Hepatocyte (in vitro differentiated cells): ENCODE measurements at regions not wholly inside any gene's neighbourhood (a gene's known extent, or its start where the extent isn't known, plus 50 kb on each side); places are given as distances from the start of the nearest gene placed in this dataset.

Source experiments
- DNase-seq: peaks from one replicate; pipeline ENCODE4 v3.0.0-alpha.2; 2016; ENCODE audit warnings: low spot score
- H2AFZ ChIP-seq: fragments of 200-600 bp; sonication (generic); 2 replicates; pipeline ENCODE4 v1.6.0; 2016; ENCODE audit warnings: antibody characterized with exemption, mild to moderate bottlenecking
- H3K27ac ChIP-seq: fragments of 200-600 bp; sonication (generic); 2 replicates; pipeline ENCODE4 v1.5.1; 2016; ENCODE audit warnings: mild to moderate bottlenecking
- H3K27me3 ChIP-seq: fragments of 200-600 bp; sonication (generic); 2 replicates; pipeline ENCODE4 v1.6.1; 2016
- H3K36me3 ChIP-seq: fragments of 200-600 bp; sonication (generic); replicated peaks from 2 replicates; pipeline ENCODE4 v1.5.1; 2016; ENCODE audit warnings: low read depth; ENCODE audit not compliant: insufficient read depth
- H3K4me1 ChIP-seq: fragments of 200-600 bp; sonication (generic); 2 replicates; pipeline ENCODE4 v1.5.1; 2016; ENCODE audit warnings: mild to moderate bottlenecking, moderate library complexity; ENCODE audit not compliant: insufficient read depth
- H3K4me2 ChIP-seq: fragments of 200-600 bp; sonication (generic); 2 replicates; pipeline ENCODE4 v1.6.0; 2016
- H3K4me3 ChIP-seq: fragments of 200-600 bp; sonication (generic); 2 replicates; pipeline ENCODE4 v1.5.1; 2016; ENCODE audit warnings: mild to moderate bottlenecking
- H3K79me2 ChIP-seq: fragments of 200-600 bp; sonication (generic); 2 replicates; pipeline ENCODE4 v1.6.0; 2017; ENCODE audit warnings: mild to moderate bottlenecking
- H3K9me2 ChIP-seq: fragments of 200-600 bp; sonication (generic); replicated peaks from 2 replicates; pipeline ENCODE4 v1.6.0; 2017; ENCODE audit warnings: mild to moderate bottlenecking; ENCODE audit not compliant: insufficient read depth
- H3K9me3 ChIP-seq: fragments of 200-600 bp; sonication (generic); 2 replicates; pipeline ENCODE4 v1.5.1; 2016; ENCODE audit warnings: low read depth, mild to moderate bottlenecking
- H4K20me1 ChIP-seq: fragments of 200-600 bp; sonication (generic); 2 replicates; pipeline ENCODE4 v1.6.0; 2016; ENCODE audit warnings: mild to moderate bottlenecking; ENCODE audit not compliant: insufficient read depth, poor library complexity, severe bottlenecking
- EZH2 ChIP-seq: fragments of 200-600 bp; sonication (generic); IDR thresholded peaks from 2 replicates; pipeline ENCODE4 v1.6.1; 2016; ENCODE audit warnings: antibody characterized with exemption, mild to moderate bottlenecking, borderline replicate concordance
- EZH2phosphoT487 ChIP-seq: fragments of 200-600 bp; sonication (generic); IDR thresholded peaks from one replicate; pipeline ENCODE4 v1.6.1; 2018; ENCODE audit warnings: antibody characterized with exemption, mild to moderate bottlenecking, low read depth, moderate library complexity; ENCODE audit not compliant: unreplicated experiment, severe bottlenecking
- whole genome bisulfite sequencing: methylation state at CpG from one replicate; pipeline ENCODE4 v1.1.6; 2016; ENCODE audit warnings: low lambda C conversion rate; ENCODE audit errors: missing lambda C conversion rate; 5-methylcytosine and 5-hydroxymethylcytosine counted together
- TF ChIP-seq, protein P1 (sequence below): fragments of 200-600 bp; sonication (generic); IDR thresholded peaks from 2 replicates; pipeline ENCODE4 v1.5.1; 2016; ENCODE audit warnings: antibody characterized with exemption, mild to moderate bottlenecking; ENCODE audit not compliant: poor library complexity

DNA sequence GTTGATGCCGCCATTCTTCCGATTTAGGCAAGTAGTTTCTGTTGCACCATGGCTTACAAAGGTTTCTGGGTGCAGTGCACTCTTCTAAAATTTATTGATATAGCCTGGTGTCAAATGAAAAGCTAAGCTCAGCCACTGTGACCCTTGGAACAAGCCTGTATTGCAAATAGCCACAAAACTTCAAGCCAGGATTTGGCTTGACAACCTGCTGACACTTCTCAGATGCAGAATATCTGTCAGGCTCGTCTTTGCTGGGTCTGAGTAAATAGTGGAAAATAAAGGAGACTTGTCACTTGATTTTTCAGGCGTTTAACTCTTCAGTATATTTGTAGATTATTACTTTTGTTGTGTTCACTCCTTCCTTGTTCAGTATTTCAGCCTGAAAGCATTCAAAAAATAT, 871.8 kb downstream of the OTOL1 start:
- Histone ChIP-seq H3K4me2 (no peak overlapping the region), H3K27me3 (no peaks in the 10 kb centered on the region), H3K79me2 (no peaks in the 10 kb centered on the region), H3K9me2 (no peaks in the 10 kb centered on the region), H3K27ac (no peak overlapping the region), H3K9me3 (no peaks in the 10 kb centered on the region), H3K4me1 (peaks cover 13% of the 10 kb centered on the region), H2AFZ (no peak overlapping the region), H4K20me1 (no peaks in the 10 kb centered on the region), H3K36me3 (no peaks in the 10 kb centered on the region), H3K4me3 (no peak overlapping the region)
- 53% methylated on average over 4 of the region's 4 CpGs for WGBS
- TF ChIP-seq EZH2phosphoT487 = no peak
- no peak for TF ChIP-seq EZH2
- TF ChIP-seq, protein P1, sequence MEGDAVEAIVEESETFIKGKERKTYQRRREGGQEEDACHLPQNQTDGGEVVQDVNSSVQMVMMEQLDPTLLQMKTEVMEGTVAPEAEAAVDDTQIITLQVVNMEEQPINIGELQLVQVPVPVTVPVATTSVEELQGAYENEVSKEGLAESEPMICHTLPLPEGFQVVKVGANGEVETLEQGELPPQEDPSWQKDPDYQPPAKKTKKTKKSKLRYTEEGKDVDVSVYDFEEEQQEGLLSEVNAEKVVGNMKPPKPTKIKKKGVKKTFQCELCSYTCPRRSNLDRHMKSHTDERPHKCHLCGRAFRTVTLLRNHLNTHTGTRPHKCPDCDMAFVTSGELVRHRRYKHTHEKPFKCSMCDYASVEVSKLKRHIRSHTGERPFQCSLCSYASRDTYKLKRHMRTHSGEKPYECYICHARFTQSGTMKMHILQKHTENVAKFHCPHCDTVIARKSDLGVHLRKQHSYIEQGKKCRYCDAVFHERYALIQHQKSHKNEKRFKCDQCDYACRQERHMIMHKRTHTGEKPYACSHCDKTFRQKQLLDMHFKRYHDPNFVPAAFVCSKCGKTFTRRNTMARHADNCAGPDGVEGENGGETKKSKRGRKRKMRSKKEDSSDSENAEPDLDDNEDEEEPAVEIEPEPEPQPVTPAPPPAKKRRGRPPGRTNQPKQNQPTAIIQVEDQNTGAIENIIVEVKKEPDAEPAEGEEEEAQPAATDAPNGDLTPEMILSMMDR = no peak
- DNase-seq = no peak

DNA sequence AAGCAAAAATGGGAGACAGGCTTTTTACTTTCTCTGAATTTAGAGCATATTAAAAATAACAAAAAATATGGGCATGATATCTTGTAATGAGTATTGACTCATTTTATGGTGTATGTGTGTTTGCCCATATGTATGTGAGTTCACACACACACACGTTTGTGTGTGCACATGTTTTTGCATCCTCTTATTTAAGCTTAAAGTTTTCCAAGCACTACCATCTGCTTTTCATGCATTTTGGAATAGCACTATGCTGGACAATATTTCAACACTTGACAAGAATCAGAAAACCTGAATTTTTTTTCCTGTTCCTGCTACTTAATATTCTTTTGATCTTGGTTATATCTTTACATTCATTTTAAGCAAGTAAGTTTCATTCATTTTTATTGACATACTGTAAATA, 872.7 kb downstream of the OTOL1 start:
- Histone ChIP-seq H3K4me2 (no peak overlapping the region), H3K9me3 (no peaks in the 10 kb centered on the region), H3K79me2 (no peaks in the 10 kb centered on the region), H4K20me1 (no peaks in the 10 kb centered on the region), H2AFZ (no peak overlapping the region), H3K27ac (no peak overlapping the region), H3K4me3 (no peak overlapping the region), H3K36me3 (no peaks in the 10 kb centered on the region), H3K4me1 (peaks cover 13% of the 10 kb centered on the region), H3K9me2 (no peaks in the 10 kb centered on the region), H3K27me3 (no peaks in the 10 kb centered on the region)
- no peak for DNase-seq
- 67% methylated on average over 1 of the region's 1 CpG for WGBS
- no peak for TF ChIP-seq EZH2
- no peak for TF ChIP-seq EZH2phosphoT487
- TF ChIP-seq, protein P1 = no peak

DNA sequence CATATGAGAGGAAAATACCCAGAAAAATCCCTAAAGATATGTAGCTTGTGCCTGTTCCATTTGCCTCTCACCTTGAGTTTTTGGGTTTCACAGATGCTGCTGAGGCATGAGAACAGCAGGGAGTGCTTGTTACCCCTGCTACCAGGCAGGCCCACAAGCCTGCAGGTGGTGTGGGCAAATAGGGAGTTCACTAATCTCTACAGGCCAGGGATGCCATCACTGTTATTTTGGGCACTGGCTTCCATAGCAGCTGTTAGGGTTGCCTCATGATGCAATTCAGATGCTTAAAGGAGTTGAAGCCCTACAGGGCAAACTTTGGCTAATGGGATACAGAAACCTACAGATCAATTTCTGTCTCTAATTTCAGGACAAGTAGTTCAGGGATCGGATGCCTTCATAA, 873.5 kb downstream of the OTOL1 start:
- Histone ChIP-seq H3K4me3 (no peak overlapping the region), H3K9me2 (no peaks in the 10 kb centered on the region), H3K79me2 (no peaks in the 10 kb centered on the region), H3K36me3 (no peaks in the 10 kb centered on the region), H3K27me3 (no peaks in the 10 kb centered on the region), H3K27ac (no peak overlapping the region), H3K4me1 (peaks cover 13% of the 10 kb centered on the region), H4K20me1 (no peaks in the 10 kb centered on the region), H3K9me3 (no peaks in the 10 kb centered on the region), H3K4me2 (no peak overlapping the region), H2AFZ (no peak overlapping the region)
- TF ChIP-seq EZH2 (no peak), EZH2phosphoT487 (no peak)
- TF ChIP-seq, protein P1 = no peak
- DNase-seq = no peak
- 94% methylated on average over 1 of the region's 1 CpG for WGBS

DNA sequence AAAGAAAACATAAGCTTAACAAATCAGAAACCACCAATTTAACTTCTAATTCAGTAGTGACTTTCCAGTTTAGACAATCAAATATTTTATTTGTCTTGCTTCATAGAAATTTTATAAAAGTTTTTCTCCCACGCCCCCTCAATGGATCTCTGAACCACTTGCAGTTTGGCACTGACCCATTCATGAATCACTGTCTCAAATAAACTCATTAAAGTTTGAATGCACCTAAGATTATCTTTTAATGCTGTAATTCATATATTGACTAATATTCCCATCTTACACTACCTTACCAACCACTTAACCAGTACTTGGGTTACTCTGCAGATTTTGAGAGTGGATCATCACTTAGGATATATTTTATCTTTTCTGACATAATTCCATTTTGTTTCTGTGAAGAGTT, 880.2 kb downstream of the OTOL1 start:
- Histone ChIP-seq H3K79me2 (no peaks in the 10 kb centered on the region), H3K4me2 (no peak overlapping the region), H3K9me3 (no peaks in the 10 kb centered on the region), H4K20me1 (no peaks in the 10 kb centered on the region), H3K36me3 (no peaks in the 10 kb centered on the region), H3K4me3 (no peak overlapping the region), H3K27me3 (no peaks in the 10 kb centered on the region), H2AFZ (no peak overlapping the region), H3K27ac (no peak overlapping the region), H3K9me2 (no peaks in the 10 kb centered on the region), H3K4me1 (no peaks in the 10 kb centered on the region)
- TF ChIP-seq EZH2phosphoT487 (no peak), EZH2 (no peak)
- TF ChIP-seq, protein P1 = no peak
- 81% methylated on average over 1 of the region's 1 CpG for WGBS
- DNase-seq = no peak
